ENCODE measurements at regions not wholly inside any gene's neighbourhood (a gene's known extent, or its start where the extent isn't known, plus 50 kb on each side); places are given as distances from the start of the nearest gene placed in this dataset.

DNA sequence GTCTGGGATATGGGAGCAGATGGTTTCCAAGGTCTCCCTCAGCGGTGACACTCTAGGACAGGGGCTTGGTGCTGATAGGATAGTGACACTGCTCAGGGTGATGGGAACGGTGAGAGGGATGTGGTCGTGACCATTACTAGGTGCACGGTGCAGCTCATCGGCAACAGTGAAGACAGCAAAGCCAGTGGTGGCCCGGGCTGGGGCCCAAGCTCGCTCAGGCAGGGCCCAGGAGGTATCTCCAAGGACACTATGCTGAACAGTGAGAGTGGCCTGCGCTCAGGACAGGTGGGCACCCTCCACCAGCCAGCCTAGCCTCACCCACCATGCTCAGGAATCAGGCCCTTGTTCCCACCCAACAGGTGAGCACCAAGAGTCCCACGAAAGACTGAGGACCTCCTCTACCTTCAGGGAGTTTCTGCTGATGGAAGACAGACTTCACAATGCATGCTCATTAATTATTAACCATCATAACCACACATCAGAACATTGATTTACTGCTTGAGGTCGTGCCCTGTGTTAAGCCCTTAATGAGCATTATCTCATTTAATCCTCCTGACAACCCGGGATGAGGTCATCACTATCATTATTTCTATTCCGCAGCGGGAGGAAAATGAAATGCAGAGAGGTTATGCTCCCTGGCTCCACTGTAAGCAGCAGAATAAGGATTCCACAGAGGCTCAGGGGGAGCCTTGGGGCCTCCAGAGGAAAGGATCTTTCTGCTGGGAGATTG, 269.4 kb downstream of the UACA start:
- TF ChIP-seq, protein P1, sequence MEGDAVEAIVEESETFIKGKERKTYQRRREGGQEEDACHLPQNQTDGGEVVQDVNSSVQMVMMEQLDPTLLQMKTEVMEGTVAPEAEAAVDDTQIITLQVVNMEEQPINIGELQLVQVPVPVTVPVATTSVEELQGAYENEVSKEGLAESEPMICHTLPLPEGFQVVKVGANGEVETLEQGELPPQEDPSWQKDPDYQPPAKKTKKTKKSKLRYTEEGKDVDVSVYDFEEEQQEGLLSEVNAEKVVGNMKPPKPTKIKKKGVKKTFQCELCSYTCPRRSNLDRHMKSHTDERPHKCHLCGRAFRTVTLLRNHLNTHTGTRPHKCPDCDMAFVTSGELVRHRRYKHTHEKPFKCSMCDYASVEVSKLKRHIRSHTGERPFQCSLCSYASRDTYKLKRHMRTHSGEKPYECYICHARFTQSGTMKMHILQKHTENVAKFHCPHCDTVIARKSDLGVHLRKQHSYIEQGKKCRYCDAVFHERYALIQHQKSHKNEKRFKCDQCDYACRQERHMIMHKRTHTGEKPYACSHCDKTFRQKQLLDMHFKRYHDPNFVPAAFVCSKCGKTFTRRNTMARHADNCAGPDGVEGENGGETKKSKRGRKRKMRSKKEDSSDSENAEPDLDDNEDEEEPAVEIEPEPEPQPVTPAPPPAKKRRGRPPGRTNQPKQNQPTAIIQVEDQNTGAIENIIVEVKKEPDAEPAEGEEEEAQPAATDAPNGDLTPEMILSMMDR (IDR thresholded peaks at IDR 0.05), result no peak
- TF ChIP-seq EZH2 (IDR thresholded peaks at IDR 0.05) (no peak), EZH2phosphoT487 (IDR thresholded peaks at IDR 0.05) (no peak)
